Liver (tissue), 3 donors: ENCODE measurements at regions not wholly inside any gene's neighbourhood (a gene's known extent, or its start where the extent isn't known, plus 50 kb on each side); places are given as distances from the start of the nearest gene placed in this dataset.

Experiments used
- CTCF ChIP-seq: fragments of 150-350 bp; IDR thresholded peaks from 2 replicates; pipeline ENCODE4 v1.5.1; 2017; ENCODE audit warnings: improper control_type of control experiment, low read depth, low read length; ENCODE audit not compliant: missing input control
- MAX ChIP-seq: IDR thresholded peaks from 2 replicates; pipeline ENCODE4 v1.6.1; 2016; ENCODE audit warnings: antibody characterized with exemption
- RAD21 ChIP-seq, 2 donors: IDR thresholded peaks; 2 replicates each; pipeline ENCODE4 v1.6.1; 2016; ENCODE audit warnings: antibody characterized with exemption in 2 of 2, mild to moderate bottlenecking in 2 of 2
- donor health status: healthy.
- donor health status: healthy.

- TF ChIP-seq RAD21 (IDR thresholded peaks at IDR 0.05) (no peak), CTCF (no peak), MAX (no peak)
Observed at GRCh38 chr5:43798740-43799139, 195.8 kb downstream of the NNT start.
